GM21619 (cell line): ENCODE measurements at regions not wholly inside any gene's neighbourhood (a gene's known extent, or its start where the extent isn't known, plus 50 kb on each side); places are given as distances from the start of the nearest gene placed in this dataset.

Source experiments
- ATAC-seq: cut with Tn5 transposase; IDR thresholded peaks from one replicate; pipeline ENCODE4 v1.9.1; 2021; ENCODE audit not compliant: unreplicated experiment

GRCh38 chr7:153006452-153006851, 246.9 kb downstream of the ACTR3B start:
- ATAC-seq = no peak

- ATAC-seq = no peak
Observed at GRCh38 chr7:153006911-153007310, 247.4 kb downstream of the ACTR3B start.

GRCh38 chr7:153010416-153010815, 250.9 kb downstream of the ACTR3B start:
- no peak for ATAC-seq

GRCh38 chr7:153012203-153012602, 252.7 kb downstream of the ACTR3B start:
- no peak for ATAC-seq

- no peak for ATAC-seq
Observed at GRCh38 chr7:153017223-153017622, 257.7 kb downstream of the ACTR3B start.

GRCh38 chr7:153021542-153021941, 262.0 kb downstream of the ACTR3B start:
- ATAC-seq = no peak

GRCh38 chr7:153022475-153023193, 263.1 kb downstream of the ACTR3B start:
- no peak for ATAC-seq

- no peak for ATAC-seq
Observed at GRCh38 chr7:153023194-153023592, 263.6 kb downstream of the ACTR3B start.

- no peak for ATAC-seq
Observed at GRCh38 chr7:153027210-153027609, 267.7 kb downstream of the ACTR3B start.

GRCh38 chr7:153027904-153028303, 268.4 kb downstream of the ACTR3B start:
- no peak for ATAC-seq

GRCh38 chr7:153030976-153031375, 271.4 kb downstream of the ACTR3B start:
- ATAC-seq = no peak

GRCh38 chr7:153034791-153035190, 275.2 kb downstream of the ACTR3B start:
- no peak for ATAC-seq

GRCh38 chr7:153036396-153037063, 277.0 kb downstream of the ACTR3B start:
- ATAC-seq = no peak

- ATAC-seq = no peak
Observed at GRCh38 chr7:153043440-153043839, 283.9 kb downstream of the ACTR3B start.

- ATAC-seq = no peak
Observed at GRCh38 chr7:153044981-153045380, 285.4 kb downstream of the ACTR3B start.

GRCh38 chr7:153047079-153047959, 287.8 kb downstream of the ACTR3B start:
- no peak for ATAC-seq

GRCh38 chr7:153052206-153052605, 292.7 kb downstream of the ACTR3B start:
- no peak for ATAC-seq

- ATAC-seq = no peak
Observed at GRCh38 chr7:153061910-153062528, 302.5 kb downstream of the ACTR3B start.

GRCh38 chr7:153065051-153065450, 305.5 kb downstream of the ACTR3B start:
- ATAC-seq = no peak

- no peak for ATAC-seq
Observed at GRCh38 chr7:153066711-153067110, 307.2 kb downstream of the ACTR3B start.

GRCh38 chr7:153070141-153070540, 310.6 kb downstream of the ACTR3B start:
- ATAC-seq = no peak
